ENCODE measurements at regions not wholly inside any gene's neighbourhood (a gene's known extent, or its start where the extent isn't known, plus 50 kb on each side); places are given as distances from the start of the nearest gene placed in this dataset.

DNA sequence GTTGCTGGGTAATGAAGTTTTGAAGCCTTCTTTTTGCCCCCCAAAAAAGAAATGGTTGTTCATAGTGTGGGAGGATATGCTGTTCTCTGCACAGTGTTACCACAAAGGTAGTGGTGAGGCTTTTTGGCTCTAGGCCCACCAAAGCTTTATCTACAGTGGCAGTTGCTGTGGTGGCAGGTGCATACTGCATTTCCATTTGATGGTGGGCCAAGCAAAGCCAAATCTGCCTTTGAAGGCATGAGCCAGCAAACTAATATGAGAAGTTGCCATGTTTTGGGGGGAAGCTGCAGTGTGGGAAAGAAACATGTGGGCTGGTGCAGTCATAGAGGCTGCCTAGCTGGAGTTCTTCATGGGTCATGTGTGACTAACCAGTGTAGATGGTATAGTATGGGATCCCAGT lies 858.1 kb upstream of the TSPY4 start:
- DNase-seq: no peak
- Histone ChIP-seq H3K4me3 (no peak overlapping the region), H3K27ac (no peak overlapping the region), H3K27me3 (replicated peaks in 1 of 7) (no peaks in the 10 kb centered on the region), H3K36me3 (no peaks in the 10 kb centered on the region), H3K4me1 (no peaks in the 10 kb centered on the region), H3K9me3 (no peaks in the 10 kb centered on the region)
- intact Hi-C loops (cut with DNase I; ENCODE audit: low total_unique reads): no loop called here
- TF ChIP-seq POLR2A (IDR thresholded peaks at IDR 0.05) (no peak), POLR2AphosphoS5 (IDR thresholded peaks at IDR 0.05) (no peak)
- TF ChIP-seq, protein P1, sequence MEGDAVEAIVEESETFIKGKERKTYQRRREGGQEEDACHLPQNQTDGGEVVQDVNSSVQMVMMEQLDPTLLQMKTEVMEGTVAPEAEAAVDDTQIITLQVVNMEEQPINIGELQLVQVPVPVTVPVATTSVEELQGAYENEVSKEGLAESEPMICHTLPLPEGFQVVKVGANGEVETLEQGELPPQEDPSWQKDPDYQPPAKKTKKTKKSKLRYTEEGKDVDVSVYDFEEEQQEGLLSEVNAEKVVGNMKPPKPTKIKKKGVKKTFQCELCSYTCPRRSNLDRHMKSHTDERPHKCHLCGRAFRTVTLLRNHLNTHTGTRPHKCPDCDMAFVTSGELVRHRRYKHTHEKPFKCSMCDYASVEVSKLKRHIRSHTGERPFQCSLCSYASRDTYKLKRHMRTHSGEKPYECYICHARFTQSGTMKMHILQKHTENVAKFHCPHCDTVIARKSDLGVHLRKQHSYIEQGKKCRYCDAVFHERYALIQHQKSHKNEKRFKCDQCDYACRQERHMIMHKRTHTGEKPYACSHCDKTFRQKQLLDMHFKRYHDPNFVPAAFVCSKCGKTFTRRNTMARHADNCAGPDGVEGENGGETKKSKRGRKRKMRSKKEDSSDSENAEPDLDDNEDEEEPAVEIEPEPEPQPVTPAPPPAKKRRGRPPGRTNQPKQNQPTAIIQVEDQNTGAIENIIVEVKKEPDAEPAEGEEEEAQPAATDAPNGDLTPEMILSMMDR (IDR thresholded peaks at IDR 0.05 in 8 of 11, conservative IDR thresholded peaks at IDR 0.05 in 3 of 11): no peak

DNA sequence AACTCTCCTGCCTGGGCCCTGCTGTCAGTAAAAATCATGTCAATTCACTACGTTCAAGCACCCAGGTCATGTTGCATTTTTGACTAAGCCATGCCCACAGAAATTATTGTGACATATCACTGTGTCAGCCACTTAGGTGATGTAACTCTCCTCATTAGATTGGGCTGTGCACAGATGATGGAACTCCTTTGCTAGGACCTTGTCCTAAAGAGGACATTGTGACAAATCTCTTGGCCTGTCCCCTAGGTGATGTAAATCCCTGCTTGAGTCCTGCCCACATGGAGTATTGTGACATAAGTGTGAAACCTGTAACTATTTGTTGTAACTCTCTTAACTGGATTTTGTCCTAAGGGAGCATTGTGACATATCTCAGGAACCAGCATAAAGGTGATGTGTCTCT lies 848.3 kb upstream of the TSPY4 start:
- no peak for DNase-seq
- WGBS, 5 donors: 61 to 70% (median 63%) methylated on average over 1 of the region's 1 CpG; no CpG with 5 or more reads in 2 of the 5 donors
- no peak overlapping the region for H3K27ac ChIP-seq
- H3K36me3 ChIP-seq: no peaks in the 10 kb centered on the region
- H3K4me3 ChIP-seq: no peak overlapping the region
- peaks cover 0 to 4% (median 0%) of the 10 kb centered on the region in 8 donors for H3K9me3 ChIP-seq
- no peaks in the 10 kb centered on the region for H3K4me1 ChIP-seq
- no peaks in the 10 kb centered on the region for H3K27me3 ChIP-seq (replicated peaks in 1 of 7)
- TF ChIP-seq POLR2AphosphoS5 (IDR thresholded peaks at IDR 0.05) (no peak), POLR2A (IDR thresholded peaks at IDR 0.05) (no peak)
- TF ChIP-seq, protein P1 (IDR thresholded peaks at IDR 0.05 in 8 of 11, conservative IDR thresholded peaks at IDR 0.05 in 3 of 11): no peak
- intact Hi-C loops (cut with DNase I; ENCODE audit: low total_unique reads): no loop called here

DNA sequence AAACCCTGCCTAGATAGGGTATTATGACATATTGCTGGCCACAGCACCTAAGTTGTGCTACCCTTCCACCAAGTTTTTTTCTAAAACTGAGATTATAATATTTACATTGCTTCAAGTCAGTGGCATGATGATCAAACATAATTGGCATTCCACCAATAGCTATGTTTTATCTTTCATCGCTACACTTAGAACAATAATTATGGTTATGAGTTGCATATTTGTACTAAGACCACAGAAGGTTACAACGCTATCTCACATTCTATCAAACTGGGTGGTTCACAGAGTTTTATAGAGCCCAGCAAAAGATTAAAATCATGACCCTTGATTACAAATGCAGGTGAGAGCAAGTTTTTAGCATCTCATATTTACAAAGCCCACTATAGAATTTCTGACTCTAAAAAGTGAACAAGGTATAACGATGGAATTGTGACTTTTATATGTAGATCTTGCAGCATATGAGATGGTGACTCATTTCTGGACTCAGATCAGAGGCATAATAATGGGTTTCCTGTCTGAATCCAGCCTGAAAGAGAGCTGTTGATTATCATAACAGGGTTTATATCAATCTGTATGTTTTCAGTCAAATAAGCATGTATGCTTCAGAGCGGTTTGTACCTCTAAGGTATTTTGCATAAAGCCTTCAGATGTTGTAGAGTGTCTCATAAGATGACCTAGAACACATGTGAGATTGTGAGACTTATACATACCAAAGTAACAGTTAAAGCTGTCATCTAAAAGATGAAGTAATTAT lies 847.2 kb upstream of the TSPY4 start:
- peaks cover 0 to 4% (median 0%) of the 10 kb centered on the region in 8 donors for H3K9me3 ChIP-seq
- intact Hi-C loops (cut with DNase I; ENCODE audit: low total_unique reads): no loop called here
- no peaks in the 10 kb centered on the region for H3K36me3 ChIP-seq
- TF ChIP-seq POLR2A (IDR thresholded peaks at IDR 0.05) (no peak), POLR2AphosphoS5 (IDR thresholded peaks at IDR 0.05) (no peak)
- TF ChIP-seq, protein P1 (IDR thresholded peaks at IDR 0.05 in 8 of 11, conservative IDR thresholded peaks at IDR 0.05 in 3 of 11): no peak
- no peak overlapping the region for H3K4me3 ChIP-seq
- no peak overlapping the region for H3K27ac ChIP-seq
- H3K4me1 ChIP-seq: no peaks in the 10 kb centered on the region
- WGBS, 5 donors: 61 to 74% (median 71%) methylated on average over 4 of the region's 4 CpGs; no CpG with 5 or more reads in 2 of the 5 donors
- H3K27me3 ChIP-seq (replicated peaks in 1 of 7): no peaks in the 10 kb centered on the region
- DNase-seq: no peak

DNA sequence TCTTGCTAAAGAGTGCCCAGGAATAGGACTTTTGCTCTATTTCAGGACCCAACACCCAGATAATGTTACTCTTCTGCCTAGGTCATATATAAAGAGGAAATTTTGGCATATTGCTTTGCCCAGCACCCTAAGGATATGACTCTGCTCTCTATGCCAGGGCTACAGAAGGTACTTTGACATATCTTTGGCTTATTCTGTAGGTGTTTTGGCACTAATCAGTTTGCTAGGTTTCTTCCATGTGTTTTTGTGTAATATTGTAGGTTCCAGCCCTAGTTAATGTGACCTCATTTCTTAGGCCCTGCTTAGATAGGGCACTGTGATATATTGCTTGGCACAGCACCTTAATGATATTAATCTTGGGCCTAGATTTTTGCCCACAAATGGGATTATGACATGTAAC lies 842.9 kb upstream of the TSPY4 start:
- Histone ChIP-seq H3K27me3 (replicated peaks in 1 of 7) (no peaks in the 10 kb centered on the region), H3K36me3 (no peaks in the 10 kb centered on the region), H3K27ac (no peak overlapping the region), H3K9me3 (no peaks in the 10 kb centered on the region), H3K4me3 (no peak overlapping the region), H3K4me1 (no peaks in the 10 kb centered on the region)
- TF ChIP-seq, protein P1 (IDR thresholded peaks at IDR 0.05 in 8 of 11, conservative IDR thresholded peaks at IDR 0.05 in 3 of 11): no peak
- no peak for DNase-seq
- intact Hi-C loops (cut with DNase I; ENCODE audit: low total_unique reads): no loop called here

Data from spleen (tissue), 11 donors.